SU-DHL-6 (cell line): ENCODE measurements at regions not wholly inside any gene's neighbourhood (a gene's known extent, or its start where the extent isn't known, plus 50 kb on each side); places are given as distances from the start of the nearest gene placed in this dataset.
"Not testable (repeated sequence)": the region's sequence is repeated elsewhere in the genome, so short reads cannot be mapped to it uniquely, and the experiment has no call there.

Experiments used
- H2AFZ ChIP-seq: fragments of 200-600 bp; sonication (generic); 2 replicates; pipeline ENCODE4 v1.6.1; 2014; ENCODE audit warnings: low read depth, mild to moderate bottlenecking, moderate library complexity, mixed read lengths, antibody characterized with exemption, low read length; ENCODE audit not compliant: severe bottlenecking
- H3F3A ChIP-seq: fragments of 200-600 bp; shearing (Covaris generic); 2 replicates; pipeline ENCODE4 v1.6.0; 2016; ENCODE audit warnings: antibody characterized with exemption, mild to moderate bottlenecking; ENCODE audit not compliant: insufficient read depth
- H3K27ac ChIP-seq: fragments of 200-600 bp; sonication (generic); 2 replicates; pipeline ENCODE4 v1.5.1; 2016; ENCODE audit warnings: low read depth, mild to moderate bottlenecking, low read length, moderate library complexity, mixed read lengths
- H3K27me3 ChIP-seq: fragments of 200-600 bp; sonication (generic), shearing (Covaris generic); 2 replicates; pipeline ENCODE4 v1.6.0; 2014; ENCODE audit warnings: mild to moderate bottlenecking, low read length
- H3K36me3 ChIP-seq: fragments of 200-600 bp; sonication (generic); 2 replicates; pipeline ENCODE4 v1.6.1; 2014; ENCODE audit warnings: mild to moderate bottlenecking, low read length, mixed read lengths
- H3K4me2 ChIP-seq: fragments of 300-600, 200-600 bp; shearing (Covaris generic), sonication (generic); 2 replicates; pipeline ENCODE4 v1.6.0; 2014; ENCODE audit warnings: low read length, low read depth, mild to moderate bottlenecking; ENCODE audit not compliant: poor library complexity, severe bottlenecking
- H3K4me3 ChIP-seq: fragments of 200-600 bp; sonication (generic); 2 replicates; pipeline ENCODE4 v1.5.1; 2014; ENCODE audit warnings: antibody characterized with exemption, low read length, mild to moderate bottlenecking, mixed read lengths; ENCODE audit not compliant: insufficient read depth, poor library complexity, severe bottlenecking
- H3K79me2 ChIP-seq: fragments of 200-600 bp; sonication (generic); 2 replicates; pipeline ENCODE4 v1.6.1; 2014; ENCODE audit warnings: mild to moderate bottlenecking, low read length, moderate library complexity; ENCODE audit not compliant: insufficient read depth
- H3K9ac ChIP-seq: fragments of 200-600 bp; sonication (generic); 2 replicates; pipeline ENCODE4 v1.7.0; 2014; ENCODE audit warnings: mild to moderate bottlenecking, low read length
- H3K9me2 ChIP-seq: fragments of 200-600 bp; sonication (generic); replicated peaks from 2 replicates; pipeline ENCODE4 v1.6.1; 2014; ENCODE audit warnings: low read length; ENCODE audit not compliant: insufficient read depth
- H3K9me3 ChIP-seq: fragments of 200-600 bp; sonication (generic); 2 replicates; pipeline ENCODE4 v1.6.1; 2014; ENCODE audit warnings: low read length, mixed read lengths; ENCODE audit not compliant: insufficient read depth
- H4K20me1 ChIP-seq: fragments of 200-600 bp; sonication (generic); 2 replicates; pipeline ENCODE4 v1.6.1; 2014; ENCODE audit warnings: low read depth, mild to moderate bottlenecking, antibody characterized with exemption, low read length, moderate library complexity, mixed read lengths
- CTCF ChIP-seq: fragments of 200-600 bp; sonication (generic); IDR thresholded peaks from one replicate; pipeline ENCODE4 v1.5.1; 2017; ENCODE audit warnings: antibody characterized with exemption, mild to moderate bottlenecking, low read length, moderate library complexity; ENCODE audit not compliant: insufficient read depth, poor library complexity, severe bottlenecking
- EZH2phosphoT487 ChIP-seq: fragments of 200-600 bp; sonication (generic), shearing (Covaris generic); conservative IDR thresholded peaks from 2 replicates; pipeline ENCODE4 v1.6.1; 2018; ENCODE audit warnings: mild to moderate bottlenecking, antibody characterized with exemption, low read length, moderate library complexity, mixed read lengths

DNA sequence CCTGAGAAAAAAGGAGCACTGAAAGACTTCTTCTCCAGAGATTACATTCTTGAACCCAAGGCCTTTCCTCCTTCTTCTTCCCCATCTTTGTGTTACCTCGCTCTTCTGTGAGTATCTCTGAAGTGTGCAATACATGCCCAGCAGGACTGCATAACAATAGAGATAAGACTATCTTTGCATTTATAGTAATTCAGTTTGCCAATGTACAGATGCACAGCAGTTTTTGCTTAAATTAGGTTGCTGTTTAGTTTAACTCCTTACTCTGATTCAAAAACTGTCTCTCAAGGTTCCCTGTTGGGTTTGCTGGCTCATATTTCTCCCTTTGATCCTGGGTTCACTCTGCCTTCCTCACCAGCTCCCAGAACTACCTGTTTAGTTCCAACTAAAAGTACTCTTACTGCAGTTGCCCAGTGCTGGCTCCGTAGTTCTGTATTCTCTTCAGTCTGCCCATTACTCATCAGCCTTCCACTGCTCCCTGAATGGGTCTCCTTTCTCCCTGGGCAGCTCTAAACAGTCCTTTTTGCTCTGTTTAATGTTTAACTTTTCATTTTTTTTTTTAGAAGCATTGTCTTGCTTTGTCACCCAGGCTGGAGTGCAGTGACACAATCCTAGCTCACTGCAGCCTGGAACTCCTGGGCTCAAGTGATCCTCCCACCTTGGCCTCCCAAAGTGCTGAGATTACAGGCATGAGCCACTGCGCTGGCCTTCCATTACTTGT, 180.6 kb upstream of the CAND1 start:
- H3K27me3 ChIP-seq = no peaks in the 10 kb centered on the region

GRCh38 chr12:67091204-67091603, 178.0 kb upstream of the CAND1 start:
- Histone ChIP-seq H4K20me1 (no peaks in the 10 kb centered on the region), H3K9ac (no peak overlapping the region), H3K79me2 (no peaks in the 10 kb centered on the region), H3K27me3 (no peaks in the 10 kb centered on the region), H3K36me3 (no peaks in the 10 kb centered on the region), H3K9me3 (no peaks in the 10 kb centered on the region), H3K27ac (no peak overlapping the region), H3K4me3 (no peak overlapping the region), H2AFZ (no peak overlapping the region), H3F3A (no peaks in the 10 kb centered on the region), H3K4me2 (no peak overlapping the region), H3K9me2 (no peaks in the 10 kb centered on the region)
- TF ChIP-seq EZH2phosphoT487 (no peak), CTCF (no peak)

More for the DNA sequence above, 180.6 kb upstream of the CAND1 start:
- no peaks in the 10 kb centered on the region for H3K79me2 ChIP-seq
- no peaks in the 10 kb centered on the region for H3K9me3 ChIP-seq
- H3K9me2 ChIP-seq = no peaks in the 10 kb centered on the region
- H3K36me3 ChIP-seq = no peaks in the 10 kb centered on the region
- H4K20me1 ChIP-seq = no peaks in the 10 kb centered on the region
- no peak overlapping the region for H2AFZ ChIP-seq
- TF ChIP-seq CTCF = no peak
- no peak for TF ChIP-seq EZH2phosphoT487
- H3K4me3 ChIP-seq = no peak overlapping the region
- no peak overlapping the region for H3K4me2 ChIP-seq
- no peak overlapping the region for H3K27ac ChIP-seq
- no peak overlapping the region for H3K9ac ChIP-seq
- H3F3A ChIP-seq = no peaks in the 10 kb centered on the region

DNA sequence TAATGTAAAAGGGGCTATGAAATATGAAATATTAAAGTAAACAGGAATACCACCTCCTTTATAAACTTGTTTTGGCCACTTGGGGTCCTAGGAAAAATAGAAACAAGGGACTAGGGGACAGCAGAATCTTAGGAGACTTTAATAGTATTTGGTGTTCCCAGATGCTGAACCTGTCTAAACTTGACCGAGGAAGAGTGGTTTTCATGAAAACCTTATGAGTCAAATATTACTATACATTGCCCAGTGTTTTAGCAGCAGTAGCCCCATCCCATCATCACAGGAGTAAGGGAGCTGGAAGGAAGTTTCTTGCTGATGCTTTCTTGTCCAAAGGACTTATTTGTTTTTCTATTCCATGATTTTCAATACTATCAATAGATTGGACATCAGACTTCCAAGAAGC, 177.5 kb upstream of the CAND1 start:
- Histone ChIP-seq H3K9me2 (no peaks in the 10 kb centered on the region), H3K27me3 (no peaks in the 10 kb centered on the region), H4K20me1 (no peaks in the 10 kb centered on the region), H2AFZ (no peak overlapping the region), H3K27ac (no peak overlapping the region), H3F3A (no peaks in the 10 kb centered on the region), H3K79me2 (no peaks in the 10 kb centered on the region), H3K4me3 (no peak overlapping the region), H3K36me3 (no peaks in the 10 kb centered on the region), H3K4me2 (no peak overlapping the region), H3K9ac (no peak overlapping the region), H3K9me3 (no peaks in the 10 kb centered on the region)
- TF ChIP-seq EZH2phosphoT487 = no peak
- TF ChIP-seq CTCF = no peak

- H3K27me3 ChIP-seq, H2AFZ ChIP-seq, H3K9me2 ChIP-seq, H3K9ac ChIP-seq, H3K27ac ChIP-seq, H3K4me3 ChIP-seq, H3F3A ChIP-seq, H3K79me2 ChIP-seq, H4K20me1 ChIP-seq, H3K4me2 ChIP-seq, H3K36me3 ChIP-seq, H3K9me3 ChIP-seq: not testable (repeated sequence)
Observed at GRCh38 chr12:67092934-67093333, 176.2 kb upstream of the CAND1 start.
